ENCODE measurements at regions not wholly inside any gene's neighbourhood (a gene's known extent, or its start where the extent isn't known, plus 50 kb on each side); places are given as distances from the start of the nearest gene placed in this dataset.

DNA sequence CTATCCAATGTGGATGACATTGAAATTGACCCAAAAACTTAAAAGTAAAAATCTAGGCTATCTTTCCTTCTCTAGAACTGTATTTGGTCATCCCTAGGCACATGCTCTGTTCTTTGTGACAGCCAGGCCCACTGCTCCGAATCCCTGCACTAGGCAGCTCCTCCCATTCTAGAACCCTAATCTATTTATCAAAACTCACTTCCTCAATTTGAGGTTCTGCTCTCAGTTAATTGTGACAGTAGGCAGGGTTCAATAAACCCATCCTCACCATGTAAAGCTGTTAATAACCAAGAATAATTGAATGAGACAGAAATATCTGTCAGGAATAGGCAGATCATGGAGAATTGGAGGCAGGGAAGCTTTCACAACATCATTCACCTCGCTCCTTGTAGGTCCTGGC lies 51.9 kb upstream of the IRF2 start:
- Histone ChIP-seq H2BK5ac (ENCODE audit: low read depth, low read length, poor library complexity, severe bottlenecking) (no peak overlapping the region), H3K9me1 (ENCODE audit: insufficient read depth, low read length) (no peaks in the 10 kb centered on the region), H3K36me3 (ENCODE audit: control insufficient read depth, insufficient read depth, low read length) (no peaks in the 10 kb centered on the region), H4K5ac (ENCODE audit: low read depth, low read length) (no peak overlapping the region), H3K9ac (ENCODE audit: low read depth, low read length) (no peak overlapping the region), H3K4ac (ENCODE audit: low read depth, low read length) (no peak overlapping the region), H4K20me1 (ENCODE audit: insufficient read depth, low read length) (no peaks in the 10 kb centered on the region), H4K91ac (ENCODE audit: insufficient read depth, low read depth, low read length) (no peak overlapping the region), H2AFZ (replicated peaks; ENCODE audit: low read length, poor library complexity) (no peak overlapping the region), H3K27me3 (ENCODE audit: control insufficient read depth, insufficient read depth, low read length) (no peaks in the 10 kb centered on the region), H3K4me1 (ENCODE audit: control insufficient read depth, insufficient read depth, low read length) (no peaks in the 10 kb centered on the region), H2AK5ac (ENCODE audit: low read depth, low read length) (no peak overlapping the region), H3K4me3 (ENCODE audit: insufficient read depth, low read depth, low read length) (no peak overlapping the region), H2AK9ac (replicated peaks; ENCODE audit: low read depth, low read length, poor library complexity) (no peak overlapping the region), H4K8ac (ENCODE audit: low read depth in 2 of 2, low read length in 2 of 2) (no peak overlapping the region), H3K23ac (ENCODE audit: low read depth, low read length) (no peak overlapping the region), H3K18ac (ENCODE audit: low read depth, low read length) (no peak overlapping the region), H3K4me2 (ENCODE audit: low read depth, low read length) (no peak overlapping the region), H3K27ac (ENCODE audit: insufficient read depth, low read length) (no peak overlapping the region), H3K9me3 (ENCODE audit: control insufficient read depth, insufficient read depth, low read length) (no peaks in the 10 kb centered on the region), H3K56ac (ENCODE audit: extremely low read depth, insufficient read depth, low read length) (no peak overlapping the region), H2BK15ac (ENCODE audit: low read depth, low read length) (no peak overlapping the region), H3K14ac (replicated peaks; ENCODE audit: low read depth, low read length) (no peak overlapping the region), H2BK20ac (ENCODE audit: low read depth, low read length) (no peak overlapping the region), H2BK120ac (ENCODE audit: low read depth, low read length) (no peak overlapping the region), H3K79me1 (ENCODE audit: low read depth in 1 of 2, low read length in 2 of 2) (no peaks in the 10 kb centered on the region)
- intact Hi-C loops (cut with micrococcal nuclease) = no loop called here
- DNase-seq (no peak), ATAC-seq (ENCODE audit: low read depth) (no peak)
- TF ChIP-seq, protein P1, sequence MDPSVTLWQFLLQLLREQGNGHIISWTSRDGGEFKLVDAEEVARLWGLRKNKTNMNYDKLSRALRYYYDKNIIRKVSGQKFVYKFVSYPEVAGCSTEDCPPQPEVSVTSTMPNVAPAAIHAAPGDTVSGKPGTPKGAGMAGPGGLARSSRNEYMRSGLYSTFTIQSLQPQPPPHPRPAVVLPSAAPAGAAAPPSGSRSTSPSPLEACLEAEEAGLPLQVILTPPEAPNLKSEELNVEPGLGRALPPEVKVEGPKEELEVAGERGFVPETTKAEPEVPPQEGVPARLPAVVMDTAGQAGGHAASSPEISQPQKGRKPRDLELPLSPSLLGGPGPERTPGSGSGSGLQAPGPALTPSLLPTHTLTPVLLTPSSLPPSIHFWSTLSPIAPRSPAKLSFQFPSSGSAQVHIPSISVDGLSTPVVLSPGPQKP (IDR thresholded peaks at IDR 0.05; ENCODE audit: borderline replicate concordance, low read depth, low read length) = no peak
- no peak for TF ChIP-seq MXI1 (IDR thresholded peaks at IDR 0.05; ENCODE audit: borderline replicate concordance, low read depth, low read length)
- TF ChIP-seq MAZ (IDR thresholded peaks at IDR 0.05; ENCODE audit: borderline replicate concordance, low read depth, low read length) = no peak
- TF ChIP-seq RAD21 (IDR thresholded peaks at IDR 0.05; ENCODE audit: low read length) = no peak
- TF ChIP-seq, protein P2, sequence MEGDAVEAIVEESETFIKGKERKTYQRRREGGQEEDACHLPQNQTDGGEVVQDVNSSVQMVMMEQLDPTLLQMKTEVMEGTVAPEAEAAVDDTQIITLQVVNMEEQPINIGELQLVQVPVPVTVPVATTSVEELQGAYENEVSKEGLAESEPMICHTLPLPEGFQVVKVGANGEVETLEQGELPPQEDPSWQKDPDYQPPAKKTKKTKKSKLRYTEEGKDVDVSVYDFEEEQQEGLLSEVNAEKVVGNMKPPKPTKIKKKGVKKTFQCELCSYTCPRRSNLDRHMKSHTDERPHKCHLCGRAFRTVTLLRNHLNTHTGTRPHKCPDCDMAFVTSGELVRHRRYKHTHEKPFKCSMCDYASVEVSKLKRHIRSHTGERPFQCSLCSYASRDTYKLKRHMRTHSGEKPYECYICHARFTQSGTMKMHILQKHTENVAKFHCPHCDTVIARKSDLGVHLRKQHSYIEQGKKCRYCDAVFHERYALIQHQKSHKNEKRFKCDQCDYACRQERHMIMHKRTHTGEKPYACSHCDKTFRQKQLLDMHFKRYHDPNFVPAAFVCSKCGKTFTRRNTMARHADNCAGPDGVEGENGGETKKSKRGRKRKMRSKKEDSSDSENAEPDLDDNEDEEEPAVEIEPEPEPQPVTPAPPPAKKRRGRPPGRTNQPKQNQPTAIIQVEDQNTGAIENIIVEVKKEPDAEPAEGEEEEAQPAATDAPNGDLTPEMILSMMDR (conservative IDR thresholded peaks at IDR 0.05; ENCODE audit: low read depth, low read length) = no peak
- no peak for TF ChIP-seq BHLHE40 (IDR thresholded peaks at IDR 0.05; ENCODE audit: low read depth, low read length)
- TF ChIP-seq FOS (IDR thresholded peaks at IDR 0.05; ENCODE audit: low read depth, low read length) = no peak
- no peak for TF ChIP-seq MAFK (IDR thresholded peaks at IDR 0.05; ENCODE audit: low read depth, low read length)
- WGBS, 2 experiments (ENCODE audit: extremely low coverage in 2 of 2, insufficient read length in 1 of 2) = no CpG with 5 or more reads among the region's 2 CpGs
- POLR2A ChIA-PET (ENCODE audit: unreplicated experiment) = no interaction called here
- dilution Hi-C loops (cut with HindIII; ENCODE audit: low sequenced_read_pairs, unreplicated experiment) = no loop called here
- no TSS peak for BruUV-seq (replicated peaks)
- CTCF ChIA-PET = no interaction called here
- in situ Hi-C loops (cut with MboI; ENCODE audit: low sequenced_read_pairs) = no loop called here
